OCI-LY3 (cell line): ENCODE measurements at regions not wholly inside any gene's neighbourhood (a gene's known extent, or its start where the extent isn't known, plus 50 kb on each side); places are given as distances from the start of the nearest gene placed in this dataset.

Experiments
- H2AFZ ChIP-seq: fragments of 200-600, 300-600 bp; shearing (Covaris generic); 2 replicates; pipeline ENCODE4 v1.6.0; 2014; ENCODE audit warnings: antibody characterized with exemption, low read depth, low read length
- H3K27ac ChIP-seq: fragments of 200-600, 300-600 bp; sonication (generic); 2 replicates; pipeline ENCODE4 v1.5.1; 2014; ENCODE audit warnings: mild to moderate bottlenecking, low read length, moderate library complexity, mixed read lengths
- H3K27me3 ChIP-seq: fragments of 200-600, 300-600 bp; sonication (generic); 2 replicates; pipeline ENCODE4 v1.6.1; 2014; ENCODE audit warnings: low read depth, low read length, mixed read lengths
- H3K36me3 ChIP-seq: fragments of 200-600, 300-600 bp; sonication (generic); replicated peaks from 2 replicates; pipeline ENCODE3; 2014; ENCODE audit warnings: low read depth, low read length, mixed read lengths
- H3K4me1 ChIP-seq: fragments of 300-600, 200-600 bp; sonication (generic); 2 replicates; pipeline ENCODE4 v1.6.1; 2014; ENCODE audit warnings: low read length, mixed read lengths
- H3K4me2 ChIP-seq: fragments of 200-600, 300-600 bp; sonication (generic); 2 replicates; pipeline ENCODE4 v1.6.1; 2014; ENCODE audit warnings: low read length, mixed read lengths
- H3K4me3 ChIP-seq: fragments of 300-600, 200-600 bp; sonication (generic); 2 replicates; pipeline ENCODE4 v1.5.1; 2014; ENCODE audit warnings: antibody characterized with exemption, mild to moderate bottlenecking, low read length, moderate library complexity
- H3K79me2 ChIP-seq: fragments of 300-600, 200-600 bp; shearing (Covaris generic); 2 replicates; pipeline ENCODE4 v1.6.1; 2014; ENCODE audit warnings: mild to moderate bottlenecking, low read length, mixed read lengths
- H3K9ac ChIP-seq: fragments of 300-600, 200-600 bp; shearing (Covaris generic); 2 replicates; pipeline ENCODE4 v1.6.0; 2014; ENCODE audit warnings: mild to moderate bottlenecking, low read length, moderate library complexity
- H3K9me3 ChIP-seq: fragments of 200-600, 300-600 bp; shearing (Covaris generic); 2 replicates; pipeline ENCODE4 v1.6.1; 2014; ENCODE audit warnings: low read length, mixed read lengths; ENCODE audit not compliant: insufficient read depth
- H4K20me1 ChIP-seq: fragments of 200-600, 300-600 bp; sonication (generic); 2 replicates; pipeline ENCODE4 v1.6.1; 2016; ENCODE audit warnings: low read length, mixed read lengths; ENCODE audit not compliant: insufficient read depth
- EZH2phosphoT487 ChIP-seq: fragments of 200-600 bp; shearing (Covaris generic); IDR thresholded peaks from 2 replicates; pipeline ENCODE4 v1.6.1; 2018; ENCODE audit warnings: antibody characterized with exemption, mixed run types, low read depth
- TF ChIP-seq, protein P1 (sequence below): fragments of 200-600, 300-600 bp; sonication (generic); IDR thresholded peaks from 2 replicates; pipeline ENCODE4 v1.5.1; 2014; ENCODE audit warnings: antibody characterized with exemption, low read length, low read depth

DNA sequence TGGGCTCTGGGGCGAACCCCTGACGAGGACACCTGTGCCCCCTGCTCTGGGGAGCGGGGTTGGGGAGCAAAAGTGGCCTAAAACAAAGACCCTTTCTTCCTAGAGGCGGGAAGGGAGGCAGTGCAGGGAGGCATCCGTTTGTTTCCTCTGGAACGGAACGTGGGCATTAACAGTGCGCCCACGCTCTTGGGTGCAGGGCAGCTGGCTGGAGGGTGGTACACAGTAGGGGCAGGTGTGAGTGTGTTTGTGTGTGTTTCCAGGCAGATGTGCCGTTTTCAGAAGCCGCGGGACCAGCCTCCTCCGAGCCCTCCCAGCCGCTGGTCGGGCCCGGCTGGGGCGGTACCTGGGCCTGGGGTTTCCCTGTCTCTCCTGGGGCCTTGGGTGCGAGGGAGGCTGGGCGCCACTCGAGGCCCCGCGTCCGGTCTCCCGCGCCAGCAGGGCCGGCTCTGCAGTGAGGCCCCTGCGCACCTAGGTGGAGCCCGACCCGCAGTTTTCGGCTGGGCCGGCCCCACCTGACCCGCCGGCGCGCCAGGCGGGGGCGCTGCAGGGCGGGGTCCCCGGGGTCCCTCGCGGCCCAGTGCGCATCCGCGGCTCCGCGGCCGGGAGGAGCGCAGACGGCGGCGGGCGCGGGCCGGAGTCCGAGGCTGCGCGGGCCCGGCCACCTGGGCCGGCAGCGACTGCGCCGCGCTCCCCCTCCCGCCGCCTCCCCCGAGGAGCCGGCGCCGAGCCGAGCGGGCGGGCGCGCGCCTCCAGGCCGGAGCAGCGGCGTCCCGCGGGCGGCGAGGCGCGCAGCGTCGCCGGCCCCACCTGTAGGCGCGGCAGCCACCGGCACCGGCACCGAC is 1252.7 kb downstream of the BRD1 start:
- Histone ChIP-seq H3K27ac (no peak overlapping the region), H3K4me2 (no peak overlapping the region), H3K4me1 (peaks cover 17% of the 10 kb centered on the region; the same call in 1 of the 2 replicates), H4K20me1 (no peaks in the 10 kb centered on the region), H3K27me3 (no peaks in the 10 kb centered on the region), H2AFZ (no peak overlapping the region), H3K9ac (no peak overlapping the region), H3K4me3 (no peak overlapping the region), H3K36me3 (no peaks in the 10 kb centered on the region), H3K9me3 (peaks cover 4% of the 10 kb centered on the region; the same call in 1 of the 2 replicates), H3K79me2 (no peaks in the 10 kb centered on the region)
- TF ChIP-seq EZH2phosphoT487 = no peak
- TF ChIP-seq, protein P1, sequence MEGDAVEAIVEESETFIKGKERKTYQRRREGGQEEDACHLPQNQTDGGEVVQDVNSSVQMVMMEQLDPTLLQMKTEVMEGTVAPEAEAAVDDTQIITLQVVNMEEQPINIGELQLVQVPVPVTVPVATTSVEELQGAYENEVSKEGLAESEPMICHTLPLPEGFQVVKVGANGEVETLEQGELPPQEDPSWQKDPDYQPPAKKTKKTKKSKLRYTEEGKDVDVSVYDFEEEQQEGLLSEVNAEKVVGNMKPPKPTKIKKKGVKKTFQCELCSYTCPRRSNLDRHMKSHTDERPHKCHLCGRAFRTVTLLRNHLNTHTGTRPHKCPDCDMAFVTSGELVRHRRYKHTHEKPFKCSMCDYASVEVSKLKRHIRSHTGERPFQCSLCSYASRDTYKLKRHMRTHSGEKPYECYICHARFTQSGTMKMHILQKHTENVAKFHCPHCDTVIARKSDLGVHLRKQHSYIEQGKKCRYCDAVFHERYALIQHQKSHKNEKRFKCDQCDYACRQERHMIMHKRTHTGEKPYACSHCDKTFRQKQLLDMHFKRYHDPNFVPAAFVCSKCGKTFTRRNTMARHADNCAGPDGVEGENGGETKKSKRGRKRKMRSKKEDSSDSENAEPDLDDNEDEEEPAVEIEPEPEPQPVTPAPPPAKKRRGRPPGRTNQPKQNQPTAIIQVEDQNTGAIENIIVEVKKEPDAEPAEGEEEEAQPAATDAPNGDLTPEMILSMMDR = no peak

GRCh38 chr22:48573766-48574165 is 1253.9 kb downstream of the BRD1 start:
- Histone ChIP-seq H3K36me3 (no peaks in the 10 kb centered on the region), H3K27me3 (no peaks in the 10 kb centered on the region)

DNA sequence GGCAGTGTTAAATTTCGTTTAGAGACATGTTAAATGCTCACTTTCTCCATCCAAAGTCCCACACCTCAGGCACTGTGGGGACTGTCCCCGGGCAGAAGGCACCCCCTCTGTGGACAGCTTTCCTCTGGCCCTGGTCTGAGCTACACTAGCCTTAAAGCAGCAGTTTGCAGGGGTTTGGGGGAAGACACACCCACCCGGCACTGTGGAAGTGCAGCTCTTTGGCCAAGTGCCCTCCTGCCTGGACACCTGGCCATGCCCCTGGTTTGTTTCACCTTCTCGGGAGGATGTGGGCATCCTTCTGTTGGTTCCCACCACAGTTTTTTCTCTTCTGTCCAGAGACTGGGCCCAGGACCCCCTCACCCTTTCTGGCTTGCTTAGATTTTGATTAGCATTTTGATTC is 1254.7 kb downstream of the BRD1 start:
- H3K4me1 ChIP-seq = peaks cover 17% of the 10 kb centered on the region; the same call in 1 of the 2 replicates
- H3K9ac ChIP-seq = no peak overlapping the region
- no peak overlapping the region for H3K27ac ChIP-seq
- peaks cover 7% of the 10 kb centered on the region; the same call in 1 of the 2 replicates for H3K9me3 ChIP-seq
- no peaks in the 10 kb centered on the region for H3K27me3 ChIP-seq
- H4K20me1 ChIP-seq = no peaks in the 10 kb centered on the region
- H3K4me2 ChIP-seq = no peak overlapping the region
- no peak overlapping the region for H3K4me3 ChIP-seq
- H3K79me2 ChIP-seq = no peaks in the 10 kb centered on the region
- no peaks in the 10 kb centered on the region for H3K36me3 ChIP-seq
- TF ChIP-seq, protein P1 = no peak
- TF ChIP-seq EZH2phosphoT487 = no peak
- no peak overlapping the region for H2AFZ ChIP-seq

More at GRCh38 chr22:48573766-48574165, 1253.9 kb downstream of the BRD1 start:
- TF ChIP-seq EZH2phosphoT487 = no peak
- Histone ChIP-seq H3K4me3 (no peak overlapping the region), H3K9me3 (peaks cover 7% of the 10 kb centered on the region; the same call in 1 of the 2 replicates), H4K20me1 (no peaks in the 10 kb centered on the region), H3K4me1 (peaks cover 17% of the 10 kb centered on the region; the same call in 1 of the 2 replicates), H3K4me2 (no peak overlapping the region), H3K9ac (no peak overlapping the region), H3K79me2 (no peaks in the 10 kb centered on the region), H3K27ac (no peak overlapping the region), H2AFZ (no peak overlapping the region)

DNA sequence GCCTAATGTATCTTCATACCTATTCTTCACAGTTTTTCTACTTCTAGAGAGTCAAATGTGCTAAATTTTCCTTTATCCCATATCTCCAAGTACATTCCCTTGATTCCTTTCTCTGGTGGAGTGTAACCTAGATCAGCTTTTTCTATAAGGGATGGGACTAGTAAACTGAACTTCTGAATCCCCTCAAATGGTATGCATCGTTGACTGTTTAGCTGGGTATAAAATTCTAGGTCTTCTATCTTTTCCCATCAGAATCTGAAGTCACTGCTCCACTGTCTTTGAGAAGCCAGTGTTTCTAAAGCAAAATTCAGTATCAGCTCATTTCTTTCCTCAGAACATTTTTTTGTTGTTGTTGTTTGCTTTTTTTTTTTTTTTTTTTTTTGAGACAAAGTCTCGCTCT is 1256.8 kb downstream of the BRD1 start:
- Histone ChIP-seq H3K79me2 (no peaks in the 10 kb centered on the region), H3K9ac (no peak overlapping the region), H3K36me3 (no peaks in the 10 kb centered on the region), H3K4me1 (peaks cover 17% of the 10 kb centered on the region; the same call in 1 of the 2 replicates), H3K4me3 (no peak overlapping the region), H3K27me3 (no peaks in the 10 kb centered on the region), H2AFZ (no peak overlapping the region), H4K20me1 (no peaks in the 10 kb centered on the region), H3K27ac (no peak overlapping the region), H3K9me3 (peaks cover 7% of the 10 kb centered on the region; the same call in 1 of the 2 replicates), H3K4me2 (no peak overlapping the region)
- TF ChIP-seq, protein P1 = no peak
- TF ChIP-seq EZH2phosphoT487 = no peak
